K562 (cell line): ENCODE measurements at regions not wholly inside any gene's neighbourhood (a gene's known extent, or its start where the extent isn't known, plus 50 kb on each side); places are given as distances from the start of the nearest gene placed in this dataset.

ENCODE experiments used
- ATAC-seq: fragments of 200-7000 bp; cut with Tn5 transposase; 3 replicates; pipeline ENCODE4 v1.9.1; 2020; ENCODE audit warnings: moderate library complexity
- BruUV-seq: library from RNA; stranded (reverse); fragments of 400-500 nt; replicated peaks from 2 replicates; lab custom pipeline; 2021; lab: Mats Ljungman, UMichigan
- CTCF ChIA-PET: fragments of 300-600 bp; formaldehyde crosslinking; extraction: SDS; loops from one replicate; lab custom pipeline; 2021; ENCODE audit warnings: low intra/inter-chr PET ratio; lab: Yijun Ruan, JAX
- POLR2A ChIA-PET: fragments of 300-600, 350-650 bp; sonication (Branson Sonifier 250); formaldehyde crosslinking; extraction: SDS; loops from one replicate; lab custom pipeline; 2021; ENCODE audit warnings: antibody characterized with exemption, inconsistent platforms; lab: Yijun Ruan, JAX
- DNase-seq, 4 experiments: peaks; one replicate each; pipeline versions ENCODE4 v3.0.0 to v3.0.0-alpha.2; 2011 to 2018; ENCODE audit warnings: low spot score in 3 of 4, mixed read lengths in 3 of 4; ENCODE audit errors: extremely low read depth in 1 of 4
- FAIRE-seq: peaks from 2 replicates; lab custom pipeline; 2011; peaks lifted over from hg19 to GRCh38; lab: Jason Lieb, UNC
- H2AFZ ChIP-seq: 2 replicates; pipeline ENCODE4 v1.6.0; 2011; ENCODE audit warnings: low read depth, low read length, control low read depth, inconsistent platforms
- H3K27ac ChIP-seq: fragments of 200-600 bp; 3 replicates; pipeline ENCODE4 v1.8.0; 2011; ENCODE audit warnings: low read depth, mild to moderate bottlenecking, control low read depth, inconsistent platforms, low read length, moderate library complexity, mixed read lengths; ENCODE audit errors: extremely low read depth
- H3K27me3 ChIP-seq, 2 experiments: fragments of 300-600 bp in 1 of 2; 2 replicates in 1 of 2; 3 replicates in 1 of 2; pipeline versions ENCODE4 v1.6.0 to v1.8.0; 2011; ENCODE audit warnings: inconsistent platforms in 2 of 2, low read length in 2 of 2, mild to moderate bottlenecking in 1 of 2, mixed read lengths in 1 of 2, moderate library complexity in 1 of 2; ENCODE audit not compliant: control insufficient read depth in 2 of 2, insufficient read depth in 2 of 2
- H3K36me3 ChIP-seq: fragments of 300-600 bp; 3 replicates; pipeline ENCODE4 v1.8.0; 2011; ENCODE audit warnings: mild to moderate bottlenecking, low read length, inconsistent platforms; ENCODE audit not compliant: control insufficient read depth, insufficient read depth
- H3K4me1 ChIP-seq, 2 experiments: fragments of 200-600 bp in 1 of 2; replicated peaks in 1 of 2; 2 replicates in 1 of 2; 3 replicates in 1 of 2; pipeline versions ENCODE4 v1.5.1 to v1.8.0; 2011; ENCODE audit warnings: inconsistent platforms in 2 of 2, low read length in 2 of 2, mild to moderate bottlenecking in 1 of 2, mixed read lengths in 1 of 2, moderate library complexity in 1 of 2; ENCODE audit not compliant: control insufficient read depth in 2 of 2, insufficient read depth in 2 of 2
- H3K4me2 ChIP-seq: 2 replicates; pipeline ENCODE4 v1.6.1; 2011; ENCODE audit warnings: low read length, control low read depth, inconsistent platforms, mixed read lengths; ENCODE audit not compliant: insufficient read depth
- H3K4me3 ChIP-seq: fragments of 200-600 bp; sonication (generic), shearing (Covaris generic); 2 replicates; pipeline ENCODE4 v1.5.1; 2016; ENCODE audit warnings: control low read depth, inconsistent platforms
- H3K79me2 ChIP-seq: fragments of 200-600 bp; 3 replicates; pipeline ENCODE4 v1.8.0; 2011; ENCODE audit warnings: low read length, inconsistent platforms; ENCODE audit not compliant: control insufficient read depth, insufficient read depth
- H3K9ac ChIP-seq, 2 experiments: 2 replicates each; pipeline versions ENCODE4 v1.6.0 to v1.6.1; 2011; ENCODE audit warnings: low read depth in 2 of 2, low read length in 2 of 2, control low read depth in 1 of 2, inconsistent platforms in 1 of 2, mild to moderate bottlenecking in 1 of 2, mixed read lengths in 1 of 2; ENCODE audit not compliant: insufficient read depth in 1 of 2
- H3K9me1 ChIP-seq: one replicate; pipeline ENCODE4 v1.6.0; 2011; ENCODE audit warnings: inconsistent platforms, mild to moderate bottlenecking, low read length, moderate library complexity; ENCODE audit not compliant: control insufficient read depth, insufficient read depth
- H3K9me3 ChIP-seq: replicated peaks from 2 replicates; pipeline ENCODE4 v1.5.1; 2011; ENCODE audit warnings: low read depth, low read length, inconsistent platforms; ENCODE audit not compliant: control insufficient read depth, insufficient read depth
- H4K20me1 ChIP-seq: replicated peaks from 2 replicates; pipeline ENCODE4 v1.6.1; 2011; ENCODE audit warnings: low read length, inconsistent platforms, mixed read lengths; ENCODE audit not compliant: control insufficient read depth, insufficient read depth
- ATF1 ChIP-seq, 2 experiments: fragments of 450-650 bp in 1 of 2; IDR thresholded peaks; 2 replicates each; pipeline ENCODE4 v1.6.1; 2016; ENCODE audit warnings: missing compliant biosample characterization in 1 of 2, missing genetic modification characterization in 1 of 2
- CGGBP1 ChIP-seq: fragments of 250-450 bp; sonication (Bioruptor Pico); IDR thresholded peaks from 2 replicates; pipeline ENCODE4 v1.9.0; 2021; ENCODE audit warnings: mild to moderate bottlenecking
- EP300 ChIP-seq: IDR thresholded peaks from 2 replicates; pipeline ENCODE4 v1.6.1; 2012; ENCODE audit warnings: low read length, improper control_type of control experiment
- GMEB1 ChIP-seq: fragments of 250-450 bp; sonication (Bioruptor Pico); IDR thresholded peaks from 2 replicates; pipeline ENCODE4 v1.4.0; 2020; ENCODE audit warnings: mild to moderate bottlenecking
- JUN ChIP-seq, 2 experiments: sonication (generic) in 1 of 2; formaldehyde crosslinking in 1 of 2; IDR thresholded peaks; 2 replicates each; pipeline versions ENCODE4 v1.6.1 to v1.8.0; 2012 to 2022; ENCODE audit warnings: borderline replicate concordance in 2 of 2, mild to moderate bottlenecking in 2 of 2, improper control_type of control experiment in 1 of 2, low read depth in 1 of 2, low read length in 1 of 2, missing genetic modification reagents in 1 of 2
- NR1H2 ChIP-seq: sonication (generic); formaldehyde crosslinking; IDR thresholded peaks from 2 replicates; pipeline ENCODE4 v1.4.0; 2020; ENCODE audit warnings: mild to moderate bottlenecking, missing genetic modification reagents
- PRMT5 ChIP-seq: sonication (generic); formaldehyde crosslinking; IDR thresholded peaks from 2 replicates; pipeline ENCODE4 v1.5.0; 2020; ENCODE audit warnings: missing genetic modification reagents
- RBM17 ChIP-seq: fragments of 200-400 bp; formaldehyde crosslinking; IDR thresholded peaks from 2 replicates; pipeline ENCODE4 v1.6.1; 2017; ENCODE audit warnings: low read depth, mild to moderate bottlenecking, low read length, borderline replicate concordance
- SP1 ChIP-seq: sonication (generic); formaldehyde crosslinking; IDR thresholded peaks from 2 replicates; pipeline ENCODE4 v1.8.1; 2022; ENCODE audit warnings: mild to moderate bottlenecking, missing genetic modification reagents
- SREBF1 ChIP-seq: fragments of 150-350 bp; IDR thresholded peaks from 2 replicates; pipeline ENCODE4 v1.6.1; 2014; ENCODE audit warnings: antibody characterized with exemption, low read depth, low read length, borderline replicate concordance
- XRCC3 ChIP-seq: fragments of 450-650 bp; IDR thresholded peaks from 2 replicates; pipeline ENCODE4 v1.6.1; 2017; ENCODE audit warnings: mild to moderate bottlenecking, moderate library complexity
- ZNF274 ChIP-seq: IDR thresholded peaks from 2 replicates; pipeline ENCODE4 v1.6.1; 2011; ENCODE audit warnings: low read depth, mild to moderate bottlenecking, low read length, moderate library complexity, borderline replicate concordance
- ZNF277 ChIP-seq: fragments of 250-450 bp; sonication (Bioruptor Pico); IDR thresholded peaks from 2 replicates; pipeline ENCODE4 v1.8.0; 2022; ENCODE audit warnings: inconsistent platforms, mild to moderate bottlenecking, moderate library complexity, borderline replicate concordance
- WGBS: fragments of 100-300 bp; shearing (Covaris generic); methylation state at CpG from one replicate; pipeline ENCODE4 v1.1.6; 2016; ENCODE audit warnings: low coverage, mixed read lengths; ENCODE audit not compliant: insufficient coverage; ENCODE audit errors: missing lambda C conversion rate; 5-methylcytosine and 5-hydroxymethylcytosine counted together
- in situ Hi-C: fragments of 300-500 bp; cut with MboI; formaldehyde crosslinking; loops from 4 replicates; pipeline ENCODE4 v1.15.0; 2018; ENCODE audit warnings: inconsistent platforms, mixed read lengths
- intact Hi-C: fragments of 100-400 bp; cut with micrococcal nuclease; formaldehyde crosslinking; loops from 2 replicates; pipeline ENCODE4 v1.14.2; 2022
- TF ChIP-seq, protein P1 (sequence below): sonication (generic); formaldehyde crosslinking; IDR thresholded peaks from 2 replicates; pipeline ENCODE4 v1.8.0; 2022; ENCODE audit warnings: mild to moderate bottlenecking, low read depth, missing genetic modification reagents
- TF ChIP-seq, protein P2 (sequence below): fragments of 250-450 bp; sonication (Bioruptor Pico); IDR thresholded peaks from 2 replicates; pipeline ENCODE4 v1.4.0; 2020; ENCODE audit warnings: mild to moderate bottlenecking, moderate library complexity

GRCh38 chr3:144556392-144556791, 584.8 kb downstream of the DIPK2A start:
- DNase-seq (peak in 1 of 4 experiments; percentile 5), ATAC-seq (no peak), FAIRE-seq (no peak)
- in situ Hi-C loops, result no loop called here
- Histone ChIP-seq H2AFZ (no peak overlapping the region), H3K27me3 (no peaks in the 10 kb centered on the region), H3K9ac (no peak overlapping the region), H3K9me3 (no peaks in the 10 kb centered on the region), H3K79me2 (no peaks in the 10 kb centered on the region), H4K20me1 (no peaks in the 10 kb centered on the region), H3K36me3 (no peaks in the 10 kb centered on the region), H3K4me2 (no peak overlapping the region), H3K27ac (no peak overlapping the region), H3K4me3 (no peak overlapping the region), H3K9me1 (no peaks in the 10 kb centered on the region), H3K4me1 (no peaks in the 10 kb centered on the region)
- intact Hi-C loops, result no loop called here
- ChIA-PET CTCF (no interaction called here), POLR2A (no interaction called here)
- no TSS peak for BruUV-seq
- 3% methylated on average over 3 of the region's 3 CpGs for WGBS
- TF ChIP-seq ATF1 (CRISPR knock-in tag; IDR thresholded peaks at IDR 0.05) (no peak), ATF1 (tag; IDR thresholded peaks at IDR 0.05) (no peak), JUN (IDR thresholded peaks at IDR 0.05; ENCODE audit: borderline replicate concordance, low read depth, low read length) (no peak), JUN (CRISPR knock-in tag; IDR thresholded peaks at IDR 0.05; ENCODE audit: borderline replicate concordance) (no peak), ZNF274 (no peak), EP300 (no peak), SP1 (CRISPR knock-in tag) (no peak), CGGBP1 (no peak), RBM17 (no peak), NR1H2 (no peak), PRMT5 (CRISPR knock-in tag) (no peak), ZNF277 (CRISPR knock-in tag) (no peak), XRCC3 (no peak), SREBF1 (no peak), GMEB1 (CRISPR knock-in tag) (no peak)
- TF ChIP-seq, protein P1, sequence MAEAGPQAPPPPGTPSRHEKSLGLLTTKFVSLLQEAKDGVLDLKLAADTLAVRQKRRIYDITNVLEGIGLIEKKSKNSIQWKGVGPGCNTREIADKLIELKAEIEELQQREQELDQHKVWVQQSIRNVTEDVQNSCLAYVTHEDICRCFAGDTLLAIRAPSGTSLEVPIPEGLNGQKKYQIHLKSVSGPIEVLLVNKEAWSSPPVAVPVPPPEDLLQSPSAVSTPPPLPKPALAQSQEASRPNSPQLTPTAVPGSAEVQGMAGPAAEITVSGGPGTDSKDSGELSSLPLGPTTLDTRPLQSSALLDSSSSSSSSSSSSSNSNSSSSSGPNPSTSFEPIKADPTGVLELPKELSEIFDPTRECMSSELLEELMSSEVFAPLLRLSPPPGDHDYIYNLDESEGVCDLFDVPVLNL, result no peak
- TF ChIP-seq, protein P2, sequence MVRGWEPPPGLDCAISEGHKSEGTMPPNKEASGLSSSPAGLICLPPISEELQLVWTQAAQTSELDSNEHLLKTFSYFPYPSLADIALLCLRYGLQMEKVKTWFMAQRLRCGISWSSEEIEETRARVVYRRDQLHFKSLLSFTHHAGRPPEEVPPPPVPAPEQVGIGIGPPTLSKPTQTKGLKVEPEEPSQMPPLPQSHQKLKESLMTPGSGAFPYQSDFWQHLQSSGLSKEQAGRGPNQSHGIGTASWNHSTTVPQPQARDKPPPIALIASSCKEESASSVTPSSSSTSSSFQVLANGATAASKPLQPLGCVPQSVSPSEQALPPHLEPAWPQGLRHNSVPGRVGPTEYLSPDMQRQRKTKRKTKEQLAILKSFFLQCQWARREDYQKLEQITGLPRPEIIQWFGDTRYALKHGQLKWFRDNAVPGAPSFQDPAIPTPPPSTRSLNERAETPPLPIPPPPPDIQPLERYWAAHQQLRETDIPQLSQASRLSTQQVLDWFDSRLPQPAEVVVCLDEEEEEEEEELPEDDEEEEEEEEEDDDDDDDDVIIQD (CRISPR knock-in tag), result no peak
